ENCODE measurements at regions not wholly inside any gene's neighbourhood (a gene's known extent, or its start where the extent isn't known, plus 50 kb on each side); places are given as distances from the start of the nearest gene placed in this dataset.

GRCh38 chr2:163859951-163860350 is 124.1 kb upstream of the FIGN start:
- Mint-ChIP-seq H3K27ac (no peak overlapping the region), H3K4me3 (no peak overlapping the region), H3K9me3 (no peaks in the 10 kb centered on the region), H3K4me1 (no peaks in the 10 kb centered on the region), H3K27me3 (ENCODE audit: insufficient read depth) (no peaks in the 10 kb centered on the region), H3K36me3 (ENCODE audit: low read depth) (no peaks in the 10 kb centered on the region)
- Histone ChIP-seq H3K27me3 (ENCODE audit: control insufficient read depth, insufficient read depth, low read length, poor library complexity, severe bottlenecking) (peaks cover 12% of the 10 kb centered on the region), H3K4me3 (ENCODE audit: low read length) (no peak overlapping the region), H3K27ac (ENCODE audit: low read depth, low read length) (no peak overlapping the region), H3K9me3 (ENCODE audit: control insufficient read depth, low read length) (no peaks in the 10 kb centered on the region), H3K36me3 (ENCODE audit: control insufficient read depth, insufficient read depth, low read length) (no peaks in the 10 kb centered on the region), H3K9ac (ENCODE audit: extremely low read depth, low read length, poor library complexity, severe bottlenecking) (no peak overlapping the region), H3K4me1 (ENCODE audit: control insufficient read depth, insufficient read depth, low read length) (no peaks in the 10 kb centered on the region)
- TF ChIP-seq CTCF (conservative IDR thresholded peaks at IDR 0.05) = no peak
- no peak for DNase-seq

- Histone ChIP-seq H3K27ac (ENCODE audit: low read depth, low read length) (no peak overlapping the region), H3K36me3 (ENCODE audit: control insufficient read depth, insufficient read depth, low read length) (no peaks in the 10 kb centered on the region), H3K27me3 (ENCODE audit: control insufficient read depth, insufficient read depth, low read length, poor library complexity, severe bottlenecking) (peaks cover 16% of the 10 kb centered on the region), H3K4me3 (ENCODE audit: low read length) (no peak overlapping the region), H3K4me1 (ENCODE audit: control insufficient read depth, insufficient read depth, low read length) (no peaks in the 10 kb centered on the region), H3K9ac (ENCODE audit: extremely low read depth, low read length, poor library complexity, severe bottlenecking) (no peak overlapping the region), H3K9me3 (ENCODE audit: control insufficient read depth, low read length) (no peaks in the 10 kb centered on the region)
- Mint-ChIP-seq H3K9me3 (no peaks in the 10 kb centered on the region), H3K36me3 (ENCODE audit: low read depth) (no peaks in the 10 kb centered on the region), H3K27ac (no peak overlapping the region), H3K27me3 (ENCODE audit: insufficient read depth) (no peaks in the 10 kb centered on the region), H3K4me3 (no peak overlapping the region), H3K4me1 (no peaks in the 10 kb centered on the region)
- no peak for TF ChIP-seq CTCF (conservative IDR thresholded peaks at IDR 0.05)
- DNase-seq = no peak
- WGBS, 2 experiments (ENCODE audit: insufficient coverage in 1 of 2, insufficient read length in 1 of 2) = 92% methylated on average over 2 of the region's 2 CpGs; no CpG with 5 or more reads in 1 of the 2 experiments
Observed at GRCh38 chr2:163856941-163857340, 121.1 kb upstream of the FIGN start.

- Histone ChIP-seq H3K9me3 (ENCODE audit: control insufficient read depth, low read length) (no peaks in the 10 kb centered on the region), H3K36me3 (ENCODE audit: control insufficient read depth, insufficient read depth, low read length) (no peaks in the 10 kb centered on the region), H3K4me1 (ENCODE audit: control insufficient read depth, insufficient read depth, low read length) (no peaks in the 10 kb centered on the region), H3K27me3 (ENCODE audit: control insufficient read depth, insufficient read depth, low read length, poor library complexity, severe bottlenecking) (peaks cover 12% of the 10 kb centered on the region), H3K9ac (ENCODE audit: extremely low read depth, low read length, poor library complexity, severe bottlenecking) (no peak overlapping the region), H3K4me3 (ENCODE audit: low read length) (no peak overlapping the region), H3K27ac (ENCODE audit: low read depth, low read length) (no peak overlapping the region)
- no peaks in the 10 kb centered on the region for H3K36me3 Mint-ChIP-seq (ENCODE audit: low read depth)
- WGBS, 2 experiments (ENCODE audit: insufficient coverage in 1 of 2, insufficient read length in 1 of 2) = 50 to 78% methylated on average over 1 to 3 of the region's 3 CpGs
- DNase-seq = no peak
- H3K4me1 Mint-ChIP-seq = no peaks in the 10 kb centered on the region
- TF ChIP-seq CTCF (conservative IDR thresholded peaks at IDR 0.05) = no peak
- H3K4me3 Mint-ChIP-seq = no peak overlapping the region
- H3K27ac Mint-ChIP-seq = no peak overlapping the region
- H3K27me3 Mint-ChIP-seq (ENCODE audit: insufficient read depth) = no peaks in the 10 kb centered on the region
- no peaks in the 10 kb centered on the region for H3K9me3 Mint-ChIP-seq
Observed at GRCh38 chr2:163852616-163853015, 116.8 kb upstream of the FIGN start.

Measured in endodermal cell (in vitro differentiated cells).